ENCODE measurements at regions not wholly inside any gene's neighbourhood (a gene's known extent, or its start where the extent isn't known, plus 50 kb on each side); places are given as distances from the start of the nearest gene placed in this dataset.
"Not testable (repeated sequence)": the region's sequence is repeated elsewhere in the genome, so short reads cannot be mapped to it uniquely, and the experiment has no call there.

DNA sequence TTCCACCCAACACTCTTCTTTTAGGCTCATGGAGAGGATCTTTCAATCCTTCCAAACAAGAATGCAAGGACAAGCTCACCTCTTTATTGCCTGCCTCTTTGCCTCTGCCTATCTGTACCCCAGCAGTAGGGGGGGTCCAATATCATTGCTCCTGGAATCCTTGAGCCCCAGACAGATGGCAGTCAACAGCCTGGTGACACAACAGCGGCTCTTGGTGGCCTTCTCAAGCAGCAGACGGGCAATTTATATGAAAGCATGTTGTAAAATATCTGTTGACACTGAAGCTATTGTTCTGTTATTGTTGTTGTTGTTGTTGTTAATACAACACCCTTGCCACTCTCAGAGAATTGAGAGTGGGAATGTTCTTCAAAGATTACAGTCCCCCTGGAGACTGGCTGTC lies 480.0 kb upstream of the CADM1 start:
- DNase-seq = no peak

DNA sequence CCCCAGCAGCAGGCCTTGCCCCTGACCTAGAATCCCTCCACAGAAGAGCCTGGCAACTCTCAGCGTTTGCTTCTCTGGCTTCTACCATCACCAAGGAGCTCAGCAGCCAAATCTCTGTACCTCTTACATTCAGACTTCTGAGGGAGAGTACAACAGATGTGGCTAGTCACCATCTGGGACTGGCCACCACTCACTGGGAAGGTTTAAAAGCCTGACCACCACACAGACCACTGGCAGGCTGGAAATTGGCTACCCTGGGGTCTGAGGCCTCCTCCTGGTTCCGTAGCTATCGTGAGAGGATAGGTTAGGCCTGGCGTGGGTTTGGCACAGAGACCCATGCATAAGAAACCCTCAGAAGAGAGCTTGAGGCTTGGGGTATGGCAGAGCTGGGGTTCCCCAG lies 478.5 kb upstream of the CADM1 start:
- no peak for DNase-seq

DNA sequence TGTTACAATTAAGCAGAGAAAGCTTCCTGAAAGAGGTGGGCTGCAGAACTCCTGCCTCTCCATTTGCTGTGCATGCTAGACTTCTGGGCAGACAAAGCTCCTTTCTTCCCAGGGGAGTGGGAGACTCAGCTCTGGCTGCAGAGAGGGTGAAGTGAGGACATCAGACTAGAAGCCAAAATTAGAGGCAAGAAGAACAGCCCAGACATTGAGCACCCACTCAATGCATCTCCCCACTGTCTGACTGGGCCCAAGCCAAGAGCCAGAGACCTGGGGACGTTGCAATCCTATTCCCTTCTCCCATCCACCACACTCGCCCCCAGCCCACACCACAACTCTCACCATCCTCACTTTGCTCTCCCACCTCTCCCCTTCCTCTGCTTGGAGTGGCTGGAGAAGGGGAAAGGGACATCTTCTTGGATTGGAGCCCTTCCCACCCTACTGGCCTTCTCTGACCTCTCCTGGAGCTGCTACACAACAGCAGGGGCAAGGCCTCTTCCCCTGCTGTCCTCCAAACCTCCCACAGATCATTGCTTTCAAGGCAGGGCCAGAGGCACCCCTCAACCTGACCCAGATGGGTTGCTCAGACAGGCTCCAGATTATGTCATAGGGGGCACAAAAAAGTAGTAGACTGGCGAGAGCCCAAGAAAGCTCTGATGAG lies 477.7 kb upstream of the CADM1 start:
- no peak for DNase-seq

DNA sequence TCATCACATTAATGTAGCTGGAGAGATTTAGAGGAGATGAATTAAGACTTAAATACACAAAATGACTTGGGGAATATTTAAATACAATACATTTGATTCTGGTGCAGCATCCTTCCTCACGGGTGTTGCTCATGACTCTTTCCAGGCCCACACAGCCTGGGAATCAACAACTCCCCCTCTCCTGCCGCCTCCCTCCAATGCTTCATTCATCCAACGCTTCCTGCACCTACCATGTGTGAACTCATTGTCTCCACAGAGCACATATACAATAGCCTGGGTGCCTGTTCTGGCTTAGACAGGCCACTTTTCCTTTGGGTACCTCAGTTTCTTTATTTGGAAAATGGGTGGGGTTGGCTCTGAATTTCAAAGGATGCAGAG lies 476.9 kb upstream of the CADM1 start:
- no peak for DNase-seq

DNA sequence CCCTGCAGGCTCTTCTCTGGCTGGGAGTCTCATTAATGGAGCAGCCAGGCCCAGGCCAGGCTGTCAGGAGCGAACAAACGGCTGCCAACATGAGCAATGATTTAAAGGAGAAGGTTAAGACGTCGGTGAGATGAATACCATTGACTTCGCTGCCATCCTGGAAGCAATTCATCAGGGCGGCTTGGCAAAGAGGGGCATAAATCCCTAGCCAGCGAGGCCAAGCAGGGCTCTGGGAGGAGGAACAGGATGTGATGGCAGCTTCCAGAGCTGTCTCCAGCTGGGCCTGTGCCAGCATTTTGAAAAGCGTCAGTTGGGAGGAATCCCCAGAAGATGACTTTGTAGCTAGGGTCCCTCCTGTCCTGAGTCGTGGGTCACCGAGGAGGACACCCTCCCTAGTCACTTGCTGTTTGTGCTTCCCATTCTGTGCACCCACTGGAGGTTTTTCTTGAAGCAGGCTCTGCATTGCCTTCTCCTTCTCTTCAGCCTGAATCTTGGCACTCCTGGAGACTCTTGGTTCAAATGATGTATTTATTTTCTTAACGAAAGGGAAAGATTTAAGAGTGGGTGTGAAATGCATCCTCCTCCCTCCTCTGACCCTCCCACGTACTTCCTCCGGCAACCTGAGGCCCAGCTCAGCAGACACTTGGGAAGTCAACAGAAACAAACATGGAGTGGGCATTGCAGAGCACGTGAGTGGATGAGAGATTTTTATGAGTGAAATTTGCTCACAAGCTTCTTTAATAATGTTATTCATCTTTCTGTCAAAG lies 476.3 kb upstream of the CADM1 start:
- no peak for DNase-seq

DNA sequence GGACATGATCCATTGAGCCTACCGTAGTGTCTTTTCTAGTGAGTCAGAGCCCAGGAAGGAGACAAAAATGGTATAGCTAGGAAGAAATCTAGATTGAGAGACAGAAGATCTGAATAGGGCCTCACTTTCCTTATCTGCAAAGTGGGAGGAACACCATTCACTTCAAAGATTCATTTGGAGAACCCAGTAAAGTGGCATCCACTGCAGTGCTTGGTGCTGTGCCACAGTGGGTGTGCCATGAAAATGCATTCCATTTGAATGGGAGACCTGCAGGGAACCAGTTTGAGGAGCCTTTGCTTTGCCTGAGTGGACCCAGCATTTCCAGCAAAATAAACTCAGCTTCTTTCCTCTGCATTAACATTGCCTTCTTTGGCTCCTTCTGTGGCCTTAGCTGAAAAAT lies 470.5 kb upstream of the CADM1 start:
- DNase-seq = no peak

DNA sequence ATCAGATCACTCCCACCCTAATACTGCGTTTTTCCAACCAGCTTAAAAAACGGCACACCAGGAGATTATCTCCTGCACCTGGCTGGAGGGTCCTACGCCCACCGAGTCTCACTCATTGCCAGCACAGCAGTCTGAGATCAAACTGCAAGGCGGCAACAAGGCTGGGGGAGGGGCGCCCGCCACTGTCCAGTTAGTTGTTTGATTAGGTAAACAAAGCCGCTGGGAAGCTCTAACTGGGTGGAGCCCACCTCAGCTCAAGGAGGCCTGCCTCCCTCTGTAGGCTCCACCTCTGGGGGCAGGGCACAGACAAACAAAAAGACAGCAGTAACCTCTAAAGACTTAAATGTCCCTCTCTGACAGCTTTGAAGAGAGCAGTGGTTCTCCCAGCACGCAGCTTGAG lies 463.0 kb upstream of the CADM1 start:
- not testable (repeated sequence) for DNase-seq

DNA sequence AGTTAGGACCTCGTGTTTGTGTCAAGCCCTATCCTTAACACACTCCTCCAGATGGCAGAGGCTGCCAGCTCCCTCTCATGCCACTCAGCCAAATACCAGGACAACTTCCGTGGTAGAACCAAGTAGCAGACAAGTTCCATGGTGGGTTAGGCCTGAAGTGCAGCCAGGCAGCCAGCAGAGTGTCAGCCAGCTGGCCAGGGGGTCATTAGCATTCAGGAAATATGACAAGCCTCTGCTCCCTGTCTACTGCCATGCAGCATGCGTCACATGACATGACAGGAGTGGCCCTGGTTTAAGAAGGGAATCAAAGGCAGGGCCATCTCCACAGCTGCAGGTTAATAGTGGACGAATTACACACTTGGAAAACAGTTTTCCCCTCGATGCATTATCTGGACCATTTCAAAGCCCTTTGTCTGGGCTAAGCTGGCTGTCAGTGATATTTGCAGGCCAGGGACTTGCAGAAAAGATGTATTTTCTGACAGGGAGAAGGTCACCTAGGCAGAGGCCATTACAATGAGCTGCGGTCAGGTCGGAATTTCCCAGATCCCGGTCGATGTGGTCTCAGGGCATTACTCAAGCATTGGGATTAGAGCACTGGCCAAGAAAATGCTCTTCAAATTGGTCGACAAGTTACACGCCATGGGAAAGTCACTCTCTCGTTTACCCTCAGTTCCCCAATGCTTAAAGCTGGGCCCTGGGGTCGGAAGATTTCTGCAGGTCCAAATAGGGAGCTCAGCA lies 461.7 kb upstream of the CADM1 start:
- no peak for DNase-seq

DNA sequence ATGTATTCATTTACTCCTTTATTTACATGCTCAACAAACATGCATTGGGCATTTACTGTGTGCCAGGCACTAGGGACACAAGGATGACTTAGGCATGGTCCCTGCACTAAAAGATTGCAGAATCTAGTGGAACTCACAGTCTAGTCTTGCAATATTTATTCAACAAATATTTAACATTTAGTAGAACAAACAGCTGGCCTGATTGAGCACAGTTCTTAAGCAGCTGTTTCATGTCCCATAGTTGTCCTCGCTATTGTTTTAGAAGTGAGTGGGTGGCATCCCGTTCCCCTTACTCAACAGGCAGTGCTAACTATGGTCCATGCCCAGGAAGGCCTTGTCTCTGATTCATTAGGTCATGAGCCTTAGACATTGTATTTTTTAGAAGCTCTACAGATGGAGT lies 459.9 kb upstream of the CADM1 start:
- no peak for DNase-seq

DNA sequence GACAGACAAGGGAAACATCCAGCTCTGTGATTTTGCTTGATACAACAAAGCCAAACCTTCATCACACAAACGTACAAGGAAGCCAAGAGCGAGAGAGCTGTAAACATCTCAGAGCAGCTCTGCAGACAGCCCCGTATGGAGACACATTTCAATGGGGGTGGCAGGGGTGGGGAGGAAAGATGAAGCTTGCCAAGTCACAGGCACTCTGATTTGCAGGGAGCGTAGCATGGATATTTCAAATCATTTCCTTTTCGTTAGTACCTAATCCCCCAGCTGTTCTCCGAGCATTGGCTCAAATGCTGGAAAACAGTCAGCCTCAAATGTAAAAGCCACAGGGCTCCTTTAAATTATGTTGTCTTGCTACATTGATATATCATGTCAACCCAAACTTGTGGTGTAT lies 458.9 kb upstream of the CADM1 start:
- DNase-seq = no peak

DNA sequence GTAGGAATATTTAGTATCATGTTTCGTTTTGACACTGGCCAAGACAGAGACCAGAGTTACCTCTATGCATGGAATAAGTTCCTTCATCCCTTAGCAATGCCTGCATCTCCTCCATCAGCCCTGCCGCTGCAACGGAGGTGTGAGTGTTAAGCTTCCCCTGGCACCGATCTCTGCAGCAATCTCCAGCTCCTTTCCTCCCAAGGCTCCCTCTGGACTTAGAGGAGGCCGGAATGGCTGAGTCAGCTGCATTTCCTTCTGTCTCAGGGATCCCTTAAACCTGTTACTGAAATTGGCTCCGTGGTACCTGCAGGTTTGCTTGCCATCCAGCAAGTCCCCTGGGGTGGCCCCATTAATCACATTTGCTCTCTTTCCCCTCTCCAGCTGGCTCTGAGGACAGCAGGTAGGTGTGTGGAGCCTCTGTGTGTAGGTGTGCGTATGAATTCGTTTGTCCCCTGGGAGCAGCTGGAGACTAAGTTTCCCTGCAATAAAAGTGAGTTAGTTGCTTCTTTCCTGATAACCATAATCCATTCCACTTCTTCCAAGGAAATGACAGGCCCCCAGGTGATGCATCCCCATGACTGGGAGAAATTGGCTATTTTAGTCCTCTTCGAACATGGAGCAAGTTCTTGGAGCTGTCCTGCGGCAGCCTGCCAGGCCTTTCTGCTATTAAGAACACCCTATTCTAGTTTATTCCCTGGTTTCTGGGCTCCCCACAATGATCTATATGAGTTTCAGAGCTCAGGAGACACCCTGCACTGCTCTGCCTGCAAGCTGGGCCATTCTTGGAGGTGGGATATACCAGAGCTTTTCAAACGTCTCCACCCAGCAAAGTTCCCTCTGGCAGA lies 457.2 kb upstream of the CADM1 start:
- no peak for DNase-seq

DNA sequence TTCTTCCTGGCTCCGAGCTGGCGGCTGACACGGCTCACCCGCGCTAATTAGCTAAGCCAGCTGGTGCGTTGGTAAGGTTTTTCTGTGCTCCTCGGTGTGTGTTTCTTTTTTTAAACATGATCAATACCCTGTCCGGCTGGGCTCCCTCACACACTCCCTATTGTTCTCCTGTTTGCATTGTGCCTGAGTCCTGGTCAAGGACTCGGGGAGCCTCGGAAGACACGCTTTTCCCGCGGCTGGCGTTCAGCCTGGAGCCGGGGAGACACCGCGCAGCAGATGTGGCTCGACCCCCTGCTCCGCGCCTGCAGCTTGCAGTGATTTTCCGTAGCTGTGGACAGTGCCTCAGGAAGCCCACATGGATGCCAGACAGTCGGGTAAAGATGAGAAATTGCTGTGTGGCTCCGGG lies 454.9 kb upstream of the CADM1 start:
- DNase-seq = no peak

DNA sequence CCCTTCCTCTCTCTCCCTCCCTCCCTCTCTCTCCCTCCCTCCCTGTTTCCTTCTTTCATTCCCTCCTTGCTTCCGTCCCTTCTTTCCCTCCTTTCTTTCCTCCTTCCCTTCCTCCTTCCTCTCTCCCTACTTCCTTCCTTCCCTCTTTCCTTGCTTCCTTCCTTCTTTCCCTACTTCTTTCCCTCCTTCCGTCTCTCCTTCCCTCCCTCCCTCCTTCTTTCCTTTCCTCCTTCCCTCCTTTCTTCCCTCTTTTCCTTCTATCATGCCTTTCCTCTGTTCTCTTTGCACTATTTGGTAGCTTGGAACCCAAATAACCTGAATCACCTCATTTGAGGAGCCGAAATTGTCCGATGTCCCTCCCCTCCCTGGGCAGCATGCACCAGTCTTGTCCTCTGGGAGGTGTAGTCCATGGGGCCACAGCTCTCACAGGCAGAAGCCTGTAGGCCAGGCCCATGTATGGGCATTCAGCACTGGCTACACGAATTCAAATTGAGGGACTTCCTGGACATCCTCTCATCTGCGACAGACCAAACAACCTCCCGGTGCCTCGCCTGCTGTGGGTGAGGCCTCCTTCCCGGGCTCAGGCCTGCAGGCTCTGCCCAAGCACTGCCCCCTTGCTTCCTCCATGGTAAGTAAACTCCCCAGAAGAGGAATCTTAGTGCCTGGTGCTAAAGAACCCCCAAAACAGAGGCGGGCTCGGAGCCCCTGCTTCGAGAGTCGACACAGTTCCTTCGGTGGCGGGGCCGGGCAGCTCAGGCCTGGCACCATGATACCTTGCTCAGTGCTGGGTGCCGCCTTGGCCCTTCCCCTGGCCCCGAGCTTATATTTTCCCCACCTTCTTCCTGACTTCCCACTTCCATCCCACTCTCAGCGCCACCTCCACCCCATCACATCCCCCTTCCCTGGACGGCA lies 454.1 kb upstream of the CADM1 start:
- no peak for DNase-seq

DNA sequence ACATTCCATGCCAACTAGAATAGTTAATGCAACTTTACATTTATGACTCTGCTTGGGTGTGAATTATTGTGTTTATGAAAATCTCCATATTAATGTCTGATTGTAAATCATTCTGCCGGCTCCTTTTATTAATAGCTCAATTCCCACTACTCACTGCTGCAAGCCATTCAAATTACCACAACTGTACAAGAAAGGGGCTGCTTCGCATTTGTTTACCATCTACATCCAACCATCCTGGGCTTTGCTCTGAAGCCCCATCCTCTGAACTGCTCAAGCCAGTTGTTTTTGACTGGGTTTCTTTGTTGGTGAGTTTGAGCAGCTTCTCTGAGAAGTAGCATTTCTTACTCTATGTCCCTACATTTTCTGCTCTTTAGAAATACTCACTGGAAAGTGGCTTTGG lies 451.6 kb upstream of the CADM1 start:
- no peak for DNase-seq

DNA sequence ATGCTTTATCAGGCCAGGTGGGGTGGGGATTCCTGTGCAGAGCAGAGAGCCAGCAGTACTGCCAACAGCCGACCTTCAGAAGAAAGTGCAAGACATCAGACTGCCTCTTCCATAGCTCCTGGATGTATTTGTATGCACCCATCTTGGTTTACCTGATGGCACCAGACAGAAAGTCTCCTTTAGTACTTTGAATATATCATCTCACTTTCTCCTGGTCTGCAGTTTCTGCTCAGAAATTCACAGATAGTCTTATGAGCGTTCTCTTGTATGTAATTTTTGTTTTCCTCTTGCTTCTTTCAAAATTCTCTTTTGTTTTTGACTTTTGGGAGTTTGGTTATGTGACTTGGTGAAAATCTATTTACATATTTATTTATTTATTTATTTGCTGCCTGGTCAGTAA lies 446.4 kb upstream of the CADM1 start:
- DNase-seq = no peak

DNA sequence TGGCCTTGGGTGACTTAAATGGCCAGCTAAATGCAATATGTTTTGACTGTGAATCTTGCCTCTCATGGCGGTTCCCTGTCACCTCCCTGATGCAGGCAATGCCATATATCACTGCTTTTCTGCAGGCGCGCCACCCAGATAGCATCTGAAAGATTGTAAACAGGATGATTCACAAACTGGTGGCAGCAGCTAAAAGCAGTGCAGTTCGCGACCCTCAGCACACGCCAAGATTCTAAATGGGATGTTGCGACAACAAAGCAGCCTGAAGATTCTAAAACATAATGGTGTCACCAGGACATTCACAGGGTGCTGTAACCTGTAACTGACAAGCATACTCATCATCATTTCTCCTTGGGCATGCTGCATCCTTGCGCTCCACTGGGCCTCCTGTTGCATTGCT lies 440.4 kb upstream of the CADM1 start:
- no peak for DNase-seq

DNA sequence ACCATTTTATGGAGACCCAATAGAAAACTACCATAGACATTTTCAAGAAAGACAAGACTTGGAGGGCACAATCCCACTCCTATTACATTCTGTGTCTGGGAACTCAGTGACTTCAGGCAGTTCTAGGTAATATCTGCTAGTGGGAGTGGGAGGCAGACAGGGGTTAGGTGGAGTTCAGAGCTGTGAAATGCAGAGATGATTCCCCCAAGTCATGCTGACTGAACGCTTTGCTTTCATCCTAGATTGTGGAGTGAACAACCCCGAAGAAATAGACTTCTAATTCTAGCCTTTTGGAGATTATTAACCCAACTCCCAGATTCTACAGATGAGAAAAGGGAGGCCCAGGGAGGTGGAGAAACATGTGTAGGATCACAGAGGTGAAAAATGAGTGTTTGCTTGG lies 437.8 kb upstream of the CADM1 start:
- DNase-seq = no peak

DNA sequence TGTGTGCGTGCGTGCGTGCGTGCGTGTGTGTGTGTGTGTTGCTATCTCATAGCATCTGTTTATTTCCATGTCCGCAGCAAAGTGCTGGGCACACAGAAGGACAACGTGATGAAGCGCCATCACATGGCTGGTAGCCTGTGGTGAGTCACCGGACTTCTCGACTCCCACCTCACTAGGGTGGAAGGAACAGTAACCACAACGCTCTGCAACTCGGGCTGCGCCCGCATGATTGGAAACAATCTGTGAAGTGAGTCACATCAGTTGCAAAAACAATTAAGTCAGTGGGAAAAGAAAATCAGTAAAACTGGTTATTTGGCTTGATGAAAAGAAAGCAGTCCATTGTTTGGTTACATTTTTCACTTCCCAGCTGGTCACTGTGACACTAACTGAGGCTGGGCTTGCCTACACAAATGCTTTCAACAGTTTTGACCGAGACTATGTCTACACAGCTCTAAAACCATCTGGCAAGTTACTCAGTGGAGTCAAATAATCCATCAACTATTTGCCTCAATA lies 437.3 kb upstream of the CADM1 start:
- DNase-seq = no peak

DNA sequence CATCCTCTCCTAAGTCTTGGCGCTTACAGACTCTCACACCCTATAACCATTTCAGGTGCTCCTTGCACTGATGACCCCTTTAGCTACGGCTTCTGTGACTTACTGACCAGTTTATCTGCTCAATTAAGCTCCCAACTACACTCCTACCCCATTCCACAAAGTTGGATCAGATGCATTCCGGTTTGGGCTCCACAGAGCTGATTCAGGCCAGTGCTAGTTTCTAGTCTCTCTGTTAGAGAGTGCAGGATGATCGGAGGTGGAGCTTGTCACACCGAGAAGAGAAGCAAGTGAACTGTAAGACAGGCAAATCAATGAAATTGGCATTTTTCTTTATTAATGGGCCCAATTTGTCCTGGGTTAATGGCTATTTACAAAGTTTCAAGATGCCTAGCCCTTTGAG lies 436.8 kb upstream of the CADM1 start:
- DNase-seq = no peak

DNA sequence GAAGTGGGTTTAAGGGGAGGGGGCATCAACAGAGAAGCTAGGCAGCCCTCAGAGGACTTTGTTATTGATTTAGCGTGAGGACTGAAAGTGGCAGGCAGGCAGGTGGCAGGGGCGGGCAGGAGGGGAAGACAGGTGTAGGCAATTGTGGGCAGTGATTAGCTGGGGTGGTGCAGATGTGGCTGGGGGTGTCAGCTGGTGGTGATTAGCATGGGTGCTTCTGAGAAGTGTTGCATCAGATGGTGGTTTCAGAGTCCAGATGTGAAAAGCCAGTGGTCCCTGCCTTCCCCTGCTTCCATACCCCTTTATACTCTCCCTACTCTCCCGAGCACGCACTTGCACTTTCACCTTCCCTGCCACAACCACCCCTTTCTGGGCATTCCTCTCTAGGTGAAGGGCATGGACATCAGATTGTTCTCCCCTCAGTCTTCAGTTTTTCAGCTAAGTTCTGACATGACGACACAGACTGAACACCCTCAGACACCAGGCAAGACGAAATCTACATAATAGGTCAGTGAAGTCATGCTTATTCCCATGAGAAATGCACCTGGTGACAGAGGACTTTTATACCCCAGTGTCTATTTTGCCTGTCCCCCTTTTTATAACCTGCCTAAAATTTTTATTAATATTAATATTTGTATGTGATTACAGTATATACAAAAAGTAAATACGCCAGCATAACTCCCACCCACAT lies 435.7 kb upstream of the CADM1 start:
- DNase-seq = no peak

DNA sequence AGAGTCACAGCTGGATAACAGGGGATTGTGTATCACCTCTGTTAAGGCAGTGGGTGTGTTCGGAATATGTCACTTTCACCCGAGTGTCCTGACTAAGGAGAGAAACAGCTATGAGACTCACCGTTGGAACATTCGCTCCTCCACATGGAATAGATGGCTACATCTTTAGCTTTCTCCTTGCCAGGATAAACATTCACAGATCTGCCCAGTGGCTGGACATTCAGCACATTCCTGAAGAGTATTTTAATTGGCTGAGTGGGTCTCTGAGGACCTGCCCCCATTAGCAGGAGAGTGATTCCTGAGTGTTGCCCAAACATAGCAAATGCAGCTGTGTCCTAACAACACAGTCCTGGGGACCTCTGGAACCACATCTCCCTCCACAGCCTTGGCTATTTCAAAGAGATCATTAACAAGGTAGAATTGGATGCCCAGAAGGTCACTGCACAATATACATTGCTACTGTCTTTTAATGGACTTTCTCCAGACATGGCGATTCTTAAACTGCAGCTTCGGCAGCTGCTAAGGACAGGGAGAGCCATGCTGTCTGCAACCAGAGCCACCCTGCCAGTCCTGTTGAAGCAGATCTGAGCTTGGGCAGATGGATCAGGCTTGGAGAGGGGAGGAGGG lies 435.0 kb upstream of the CADM1 start:
- DNase-seq = no peak
